ENCODE measurements at regions not wholly inside any gene's neighbourhood (a gene's known extent, or its start where the extent isn't known, plus 50 kb on each side); places are given as distances from the start of the nearest gene placed in this dataset.

DNA sequence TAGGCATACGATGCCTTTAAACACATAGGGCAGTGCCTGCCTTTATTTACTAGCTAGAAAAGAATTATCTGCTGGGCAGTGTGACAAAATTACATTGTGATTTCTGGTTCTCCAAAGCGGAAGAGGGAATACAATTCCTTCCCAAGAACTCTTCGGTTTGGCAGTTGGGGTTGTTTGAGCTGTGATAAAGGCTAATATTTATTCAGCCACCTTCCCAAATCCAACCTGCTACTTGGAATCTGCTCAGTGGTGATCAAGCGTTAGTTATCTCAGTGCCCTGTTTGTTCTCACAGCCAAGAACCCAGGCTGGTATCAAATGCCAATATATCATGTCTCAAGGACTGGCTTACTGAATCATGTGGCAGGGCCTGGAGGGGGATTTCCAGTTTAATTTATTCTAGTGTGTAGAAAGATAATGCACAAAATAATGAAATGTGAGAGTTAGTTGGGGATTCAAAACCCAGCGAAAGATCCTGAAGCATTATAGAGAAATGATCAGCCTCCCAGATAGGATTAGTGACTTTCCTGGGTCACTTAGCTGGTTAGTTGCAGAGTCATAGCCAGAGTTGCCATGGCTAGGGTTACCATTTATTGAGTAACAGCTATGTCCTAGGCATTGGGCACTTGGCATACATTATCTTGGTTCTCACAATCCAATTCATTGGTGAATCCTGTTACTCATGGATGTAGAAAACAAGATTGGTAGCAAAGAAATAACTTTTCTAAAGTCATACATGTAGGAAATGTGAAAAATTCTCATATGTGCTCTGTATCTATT lies 457.0 kb upstream of the KLF4 start:
- intact Hi-C loops (cut with micrococcal nuclease) (no loop called here), dilution Hi-C loops (cut with HindIII; ENCODE audit: low sequenced_read_pairs, unreplicated experiment) (no loop called here), in situ Hi-C loops (cut with MboI; ENCODE audit: low sequenced_read_pairs) (no loop called here)
- ChIA-PET CTCF (no interaction called here), POLR2A (ENCODE audit: unreplicated experiment) (no interaction called here)
- H2BK120ac ChIP-seq (ENCODE audit: low read depth, low read length): no peak overlapping the region
- H4K20me1 ChIP-seq (ENCODE audit: insufficient read depth, low read length): no peaks in the 10 kb centered on the region
- no peak overlapping the region for H3K27ac ChIP-seq (ENCODE audit: insufficient read depth, low read length)
- H3K9ac ChIP-seq (ENCODE audit: low read depth, low read length): no peak overlapping the region
- H3K36me3 ChIP-seq (ENCODE audit: control insufficient read depth, insufficient read depth, low read length): no peaks in the 10 kb centered on the region
- 100% methylated on average over 1 of the region's 5 CpGs; no CpG with 5 or more reads in 1 of the 2 experiments for WGBS, 2 experiments (ENCODE audit: extremely low coverage in 2 of 2, insufficient read length in 1 of 2)
- no peak overlapping the region for H4K91ac ChIP-seq (ENCODE audit: insufficient read depth, low read depth, low read length)
- peaks cover 2% of the 10 kb centered on the region; the same call in 1 of the 2 replicates for H3K4me1 ChIP-seq (ENCODE audit: control insufficient read depth, insufficient read depth, low read length)
- no peaks in the 10 kb centered on the region for H3K9me1 ChIP-seq (ENCODE audit: insufficient read depth, low read length)
- no peak overlapping the region for H2BK5ac ChIP-seq (ENCODE audit: low read depth, low read length, poor library complexity, severe bottlenecking)
- no peak overlapping the region for H3K56ac ChIP-seq (ENCODE audit: extremely low read depth, insufficient read depth, low read length)
- H3K9me3 ChIP-seq (ENCODE audit: control insufficient read depth, insufficient read depth, low read length): no peaks in the 10 kb centered on the region
- ATAC-seq (ENCODE audit: low read depth): no peak
- H3K79me1 ChIP-seq (ENCODE audit: low read depth in 1 of 2, low read length in 2 of 2): no peaks in the 10 kb centered on the region
- H3K23ac ChIP-seq (ENCODE audit: low read depth, low read length): no peak overlapping the region
- TF ChIP-seq RCOR1 (IDR thresholded peaks at IDR 0.05; ENCODE audit: insufficient replicate concordance, low read length) (no peak), BHLHE40 (IDR thresholded peaks at IDR 0.05; ENCODE audit: low read depth, low read length) (no peak), RFX5 (IDR thresholded peaks at IDR 0.05; ENCODE audit: low read depth, low read length) (no peak), RAD21 (IDR thresholded peaks at IDR 0.05; ENCODE audit: low read length) (no peak), CHD1 (IDR thresholded peaks at IDR 0.05; ENCODE audit: low read depth, low read length) (no peak), CEBPB (IDR thresholded peaks at IDR 0.05; ENCODE audit: low read depth, low read length) (no peak), MXI1 (IDR thresholded peaks at IDR 0.05; ENCODE audit: borderline replicate concordance, low read depth, low read length) (no peak), NFE2L2 (IDR thresholded peaks at IDR 0.05; ENCODE audit: low read depth, low read length) (no peak), MAZ (IDR thresholded peaks at IDR 0.05; ENCODE audit: borderline replicate concordance, low read depth, low read length) (no peak), MAFK (IDR thresholded peaks at IDR 0.05; ENCODE audit: low read depth, low read length) (no peak), SMC3 (IDR thresholded peaks at IDR 0.05; ENCODE audit: low read depth, low read length) (no peak), FOS (IDR thresholded peaks at IDR 0.05; ENCODE audit: low read depth, low read length) (no peak)
- TF ChIP-seq, protein P1, sequence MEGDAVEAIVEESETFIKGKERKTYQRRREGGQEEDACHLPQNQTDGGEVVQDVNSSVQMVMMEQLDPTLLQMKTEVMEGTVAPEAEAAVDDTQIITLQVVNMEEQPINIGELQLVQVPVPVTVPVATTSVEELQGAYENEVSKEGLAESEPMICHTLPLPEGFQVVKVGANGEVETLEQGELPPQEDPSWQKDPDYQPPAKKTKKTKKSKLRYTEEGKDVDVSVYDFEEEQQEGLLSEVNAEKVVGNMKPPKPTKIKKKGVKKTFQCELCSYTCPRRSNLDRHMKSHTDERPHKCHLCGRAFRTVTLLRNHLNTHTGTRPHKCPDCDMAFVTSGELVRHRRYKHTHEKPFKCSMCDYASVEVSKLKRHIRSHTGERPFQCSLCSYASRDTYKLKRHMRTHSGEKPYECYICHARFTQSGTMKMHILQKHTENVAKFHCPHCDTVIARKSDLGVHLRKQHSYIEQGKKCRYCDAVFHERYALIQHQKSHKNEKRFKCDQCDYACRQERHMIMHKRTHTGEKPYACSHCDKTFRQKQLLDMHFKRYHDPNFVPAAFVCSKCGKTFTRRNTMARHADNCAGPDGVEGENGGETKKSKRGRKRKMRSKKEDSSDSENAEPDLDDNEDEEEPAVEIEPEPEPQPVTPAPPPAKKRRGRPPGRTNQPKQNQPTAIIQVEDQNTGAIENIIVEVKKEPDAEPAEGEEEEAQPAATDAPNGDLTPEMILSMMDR (conservative IDR thresholded peaks at IDR 0.05; ENCODE audit: low read depth, low read length): no peak
- TF ChIP-seq, protein P2, sequence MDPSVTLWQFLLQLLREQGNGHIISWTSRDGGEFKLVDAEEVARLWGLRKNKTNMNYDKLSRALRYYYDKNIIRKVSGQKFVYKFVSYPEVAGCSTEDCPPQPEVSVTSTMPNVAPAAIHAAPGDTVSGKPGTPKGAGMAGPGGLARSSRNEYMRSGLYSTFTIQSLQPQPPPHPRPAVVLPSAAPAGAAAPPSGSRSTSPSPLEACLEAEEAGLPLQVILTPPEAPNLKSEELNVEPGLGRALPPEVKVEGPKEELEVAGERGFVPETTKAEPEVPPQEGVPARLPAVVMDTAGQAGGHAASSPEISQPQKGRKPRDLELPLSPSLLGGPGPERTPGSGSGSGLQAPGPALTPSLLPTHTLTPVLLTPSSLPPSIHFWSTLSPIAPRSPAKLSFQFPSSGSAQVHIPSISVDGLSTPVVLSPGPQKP (IDR thresholded peaks at IDR 0.05; ENCODE audit: borderline replicate concordance, low read depth, low read length): no peak
- TF ChIP-seq, protein P3, sequence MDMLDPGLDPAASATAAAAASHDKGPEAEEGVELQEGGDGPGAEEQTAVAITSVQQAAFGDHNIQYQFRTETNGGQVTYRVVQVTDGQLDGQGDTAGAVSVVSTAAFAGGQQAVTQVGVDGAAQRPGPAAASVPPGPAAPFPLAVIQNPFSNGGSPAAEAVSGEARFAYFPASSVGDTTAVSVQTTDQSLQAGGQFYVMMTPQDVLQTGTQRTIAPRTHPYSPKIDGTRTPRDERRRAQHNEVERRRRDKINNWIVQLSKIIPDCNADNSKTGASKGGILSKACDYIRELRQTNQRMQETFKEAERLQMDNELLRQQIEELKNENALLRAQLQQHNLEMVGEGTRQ (IDR thresholded peaks at IDR 0.05; ENCODE audit: low read depth, low read length): no peak
- no peak overlapping the region for H4K8ac ChIP-seq (ENCODE audit: low read depth in 2 of 2, low read length in 2 of 2)
- H4K5ac ChIP-seq (ENCODE audit: low read depth, low read length): no peak overlapping the region
- no peak overlapping the region for H3K4me3 ChIP-seq (ENCODE audit: insufficient read depth, low read depth, low read length)
- no peaks in the 10 kb centered on the region for H3K27me3 ChIP-seq (ENCODE audit: control insufficient read depth, insufficient read depth, low read length)
- no peak overlapping the region for H2BK20ac ChIP-seq (ENCODE audit: low read depth, low read length)
- H2AK5ac ChIP-seq (ENCODE audit: low read depth, low read length): no peak overlapping the region
- H3K18ac ChIP-seq (ENCODE audit: low read depth, low read length): no peak overlapping the region
- H2AK9ac ChIP-seq (replicated peaks; ENCODE audit: low read depth, low read length, poor library complexity): no peak overlapping the region
- H3K4me2 ChIP-seq (ENCODE audit: low read depth, low read length): no peak overlapping the region
- no peak overlapping the region for H2AFZ ChIP-seq (replicated peaks; ENCODE audit: low read length, poor library complexity)
- no peak overlapping the region for H2BK15ac ChIP-seq (ENCODE audit: low read depth, low read length)
- no TSS peak for BruUV-seq (replicated peaks)
- no peak for DNase-seq
- H3K14ac ChIP-seq (replicated peaks; ENCODE audit: low read depth, low read length): no peak overlapping the region
- no peak overlapping the region for H3K4ac ChIP-seq (ENCODE audit: low read depth, low read length)
